WTC11 (cell line): ENCODE measurements at regions not wholly inside any gene's neighbourhood (a gene's known extent, or its start where the extent isn't known, plus 50 kb on each side); places are given as distances from the start of the nearest gene placed in this dataset.

ENCODE experiments used
- CREM ChIP-seq: sonication (generic); formaldehyde crosslinking; IDR thresholded peaks from 2 replicates; pipeline ENCODE4 v1.8.1; 2022; ENCODE audit warnings: mild to moderate bottlenecking, missing genetic modification reagents, moderate library complexity
- FOXJ3 ChIP-seq: sonication (generic); formaldehyde crosslinking; IDR thresholded peaks from 2 replicates; pipeline ENCODE4 v1.9.0; 2021; ENCODE audit warnings: missing genetic modification reagents, mild to moderate bottlenecking, borderline replicate concordance
- FOXK1 ChIP-seq: sonication (generic); formaldehyde crosslinking; IDR thresholded peaks from 2 replicates; pipeline ENCODE4 v1.8.0; 2022; ENCODE audit warnings: mild to moderate bottlenecking, moderate library complexity, missing genetic modification reagents
- FOXP4 ChIP-seq: sonication (generic); formaldehyde crosslinking; IDR thresholded peaks from 2 replicates; pipeline ENCODE4 v1.8.0; 2022; ENCODE audit warnings: mild to moderate bottlenecking, missing genetic modification reagents
- KAT7 ChIP-seq: sonication (generic); formaldehyde crosslinking; IDR thresholded peaks from 2 replicates; pipeline ENCODE4 v1.8.1; 2023; ENCODE audit warnings: missing genetic modification reagents, mild to moderate bottlenecking, borderline replicate concordance
- PRDM15 ChIP-seq: sonication (generic); formaldehyde crosslinking; IDR thresholded peaks from 2 replicates; pipeline ENCODE4 v1.8.0; 2022; ENCODE audit warnings: missing genetic modification reagents
- TP53 ChIP-seq: sonication (generic); formaldehyde crosslinking; IDR thresholded peaks from 2 replicates; pipeline ENCODE4 v1.8.1; 2023; ENCODE audit warnings: mild to moderate bottlenecking, missing genetic modification reagents
- USF2 ChIP-seq: sonication (generic); formaldehyde crosslinking; IDR thresholded peaks from 2 replicates; pipeline ENCODE4 v1.8.1; 2023; ENCODE audit warnings: mild to moderate bottlenecking, missing genetic modification reagents, moderate library complexity
- TF ChIP-seq, protein P1 (sequence below): sonication (generic); formaldehyde crosslinking; IDR thresholded peaks from 2 replicates; pipeline ENCODE4 v1.8.1; 2023; ENCODE audit warnings: mild to moderate bottlenecking, missing genetic modification reagents
- TF ChIP-seq, protein P2 (sequence below): fragments of 200-600 bp; IDR thresholded peaks from 2 replicates; pipeline ENCODE4 v1.8.0; 2022; ENCODE audit warnings: antibody characterized with exemption

DNA sequence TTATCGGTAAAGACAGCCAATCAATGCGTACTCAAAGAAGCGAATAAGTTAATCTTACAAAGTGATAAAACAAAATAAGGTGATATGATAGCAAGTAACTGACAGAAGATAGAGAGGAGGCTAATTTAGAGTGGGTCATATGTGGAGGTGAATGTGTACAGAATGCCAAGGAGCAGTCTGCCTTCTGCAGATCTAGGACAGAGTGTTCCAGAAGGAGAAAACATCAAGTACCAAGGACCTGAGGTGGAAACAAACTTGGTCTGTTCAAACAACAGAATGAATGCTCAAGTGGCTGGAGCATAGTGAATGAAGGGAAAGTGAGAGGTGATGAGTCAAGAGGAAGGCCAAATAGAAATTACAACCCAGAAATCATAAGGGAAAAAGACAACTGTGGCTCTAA is 170.3 kb upstream of the BMP4 start:
- no peak for TF ChIP-seq FOXP4
- TF ChIP-seq PRDM15 (CRISPR knock-in tag), result no peak
- TF ChIP-seq FOXJ3 (CRISPR knock-in tag), result no peak
- TF ChIP-seq, protein P1, sequence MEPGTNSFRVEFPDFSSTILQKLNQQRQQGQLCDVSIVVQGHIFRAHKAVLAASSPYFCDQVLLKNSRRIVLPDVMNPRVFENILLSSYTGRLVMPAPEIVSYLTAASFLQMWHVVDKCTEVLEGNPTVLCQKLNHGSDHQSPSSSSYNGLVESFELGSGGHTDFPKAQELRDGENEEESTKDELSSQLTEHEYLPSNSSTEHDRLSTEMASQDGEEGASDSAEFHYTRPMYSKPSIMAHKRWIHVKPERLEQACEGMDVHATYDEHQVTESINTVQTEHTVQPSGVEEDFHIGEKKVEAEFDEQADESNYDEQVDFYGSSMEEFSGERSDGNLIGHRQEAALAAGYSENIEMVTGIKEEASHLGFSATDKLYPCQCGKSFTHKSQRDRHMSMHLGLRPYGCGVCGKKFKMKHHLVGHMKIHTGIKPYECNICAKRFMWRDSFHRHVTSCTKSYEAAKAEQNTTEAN (CRISPR knock-in tag), result no peak
- TF ChIP-seq, protein P2, sequence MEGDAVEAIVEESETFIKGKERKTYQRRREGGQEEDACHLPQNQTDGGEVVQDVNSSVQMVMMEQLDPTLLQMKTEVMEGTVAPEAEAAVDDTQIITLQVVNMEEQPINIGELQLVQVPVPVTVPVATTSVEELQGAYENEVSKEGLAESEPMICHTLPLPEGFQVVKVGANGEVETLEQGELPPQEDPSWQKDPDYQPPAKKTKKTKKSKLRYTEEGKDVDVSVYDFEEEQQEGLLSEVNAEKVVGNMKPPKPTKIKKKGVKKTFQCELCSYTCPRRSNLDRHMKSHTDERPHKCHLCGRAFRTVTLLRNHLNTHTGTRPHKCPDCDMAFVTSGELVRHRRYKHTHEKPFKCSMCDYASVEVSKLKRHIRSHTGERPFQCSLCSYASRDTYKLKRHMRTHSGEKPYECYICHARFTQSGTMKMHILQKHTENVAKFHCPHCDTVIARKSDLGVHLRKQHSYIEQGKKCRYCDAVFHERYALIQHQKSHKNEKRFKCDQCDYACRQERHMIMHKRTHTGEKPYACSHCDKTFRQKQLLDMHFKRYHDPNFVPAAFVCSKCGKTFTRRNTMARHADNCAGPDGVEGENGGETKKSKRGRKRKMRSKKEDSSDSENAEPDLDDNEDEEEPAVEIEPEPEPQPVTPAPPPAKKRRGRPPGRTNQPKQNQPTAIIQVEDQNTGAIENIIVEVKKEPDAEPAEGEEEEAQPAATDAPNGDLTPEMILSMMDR, result no peak
- TF ChIP-seq USF2 (CRISPR knock-in tag), result no peak
- TF ChIP-seq KAT7, result no peak
- TF ChIP-seq FOXK1, result no peak
- TF ChIP-seq CREM (CRISPR knock-in tag), result no peak
- TF ChIP-seq TP53 (CRISPR knock-in tag), result no peak
